GM23248 (cell line): ENCODE measurements at regions not wholly inside any gene's neighbourhood (a gene's known extent, or its start where the extent isn't known, plus 50 kb on each side); places are given as distances from the start of the nearest gene placed in this dataset.

Source experiments
- EZH2 ChIP-seq: fragments of 200-600 bp; sonication (generic); IDR thresholded peaks from 2 replicates; pipeline ENCODE4 v1.6.1; 2018; ENCODE audit warnings: antibody characterized with exemption, mild to moderate bottlenecking; ENCODE audit not compliant: insufficient read depth, poor library complexity, severe bottlenecking
- EZH2phosphoT487 ChIP-seq: fragments of 200-600 bp; sonication (generic); IDR thresholded peaks from 2 replicates; pipeline ENCODE4 v1.6.1; 2018; ENCODE audit warnings: antibody characterized with exemption, moderate library complexity, mild to moderate bottlenecking, low read depth; ENCODE audit not compliant: insufficient read depth

GRCh38 chr3:69441732-69442131, 55.8 kb upstream of the FRMD4B start:
- TF ChIP-seq EZH2, result no peak
- TF ChIP-seq EZH2phosphoT487, result no peak
